GM19240 (cell line): ENCODE measurements at regions not wholly inside any gene's neighbourhood (a gene's known extent, or its start where the extent isn't known, plus 50 kb on each side); places are given as distances from the start of the nearest gene placed in this dataset.
"Not testable (repeated sequence)": the region's sequence is repeated elsewhere in the genome, so short reads cannot be mapped to it uniquely, and the experiment has no call there.

Experiments
- DNase-seq: peaks from one replicate; pipeline ENCODE4 v3.0.0; 2011; ENCODE audit warnings: low spot score; ENCODE audit not compliant: insufficient read length

GRCh38 chr2:175277772-175278171, 96.3 kb upstream of the ATP5MC3 start:
- DNase-seq = no peak

DNA sequence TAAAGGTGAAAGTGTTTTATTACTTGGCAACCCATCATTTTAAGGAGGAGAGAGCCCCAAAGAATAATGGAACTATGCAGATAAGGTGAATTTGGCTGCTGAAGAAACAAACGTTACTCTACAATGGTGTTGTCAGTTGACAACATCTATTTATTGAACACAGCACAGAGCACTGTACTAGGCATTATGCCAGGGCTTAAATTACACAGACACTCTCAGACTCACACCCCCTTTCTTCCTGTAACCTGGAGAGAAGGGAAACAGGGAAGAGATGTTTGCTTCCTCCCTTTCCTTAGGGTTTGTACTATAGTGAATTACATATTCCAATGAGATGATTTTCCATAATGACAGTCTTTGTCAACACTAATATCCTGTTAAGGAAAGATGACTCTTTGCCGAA, 94.0 kb upstream of the ATP5MC3 start:
- DNase-seq = no peak

DNA sequence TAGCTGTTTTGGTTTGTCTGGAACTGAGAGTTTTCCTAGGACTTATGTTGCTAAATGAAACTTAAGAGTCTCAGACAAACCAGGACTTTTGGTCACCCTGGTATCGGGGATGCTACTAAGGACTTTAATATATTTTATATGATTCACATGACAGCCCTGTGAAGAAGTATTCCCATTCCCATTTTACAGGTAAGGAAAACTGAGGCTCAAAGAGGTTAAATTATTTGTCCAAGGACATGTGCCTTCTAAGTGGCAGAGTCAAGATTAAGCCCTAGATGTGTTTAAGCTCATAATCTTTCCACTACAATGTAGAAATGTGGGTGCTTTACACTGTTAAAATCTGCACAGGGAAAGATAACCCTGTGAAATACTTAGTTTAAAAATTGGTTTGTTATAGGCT, 77.7 kb upstream of the ATP5MC3 start:
- no peak for DNase-seq

DNA sequence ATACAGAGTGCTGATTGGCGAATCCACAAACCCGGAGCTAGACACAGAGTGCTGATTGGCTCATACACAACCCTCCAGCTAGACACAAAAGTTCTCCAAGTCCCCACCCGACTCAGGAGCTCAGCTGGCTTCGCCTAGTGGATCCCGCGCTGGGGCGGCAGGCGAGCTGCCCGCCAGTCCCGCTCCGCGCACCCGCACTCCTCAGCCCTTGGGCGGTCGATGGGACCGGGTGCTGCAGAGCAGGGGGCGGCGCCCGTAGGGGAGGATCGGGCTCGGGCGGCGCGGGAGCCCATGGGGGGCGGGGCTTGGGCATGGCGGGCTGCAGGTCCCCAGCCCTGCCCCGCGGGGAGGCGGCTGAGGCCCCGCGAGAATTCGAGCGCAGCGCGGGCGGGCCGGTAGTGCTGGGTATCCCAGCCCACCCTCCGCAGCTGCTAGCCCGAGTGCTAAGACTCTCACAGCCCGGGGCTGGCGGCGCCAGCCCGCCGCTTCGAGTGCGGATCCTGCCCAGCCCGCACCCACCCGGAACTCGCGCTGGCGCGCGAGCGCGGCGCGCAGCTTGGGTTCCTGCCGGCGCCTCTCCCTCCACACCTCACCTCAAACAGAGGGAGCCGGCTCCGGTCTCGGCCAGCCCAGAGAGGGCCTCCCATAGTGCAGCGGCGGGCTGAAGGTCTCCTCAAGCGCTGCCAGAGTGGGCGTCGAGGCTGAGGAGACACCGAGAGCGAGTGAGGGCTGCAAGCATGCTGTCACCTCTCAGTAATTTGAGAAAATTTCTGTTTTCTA, 75.5 kb upstream of the ATP5MC3 start:
- no peak for DNase-seq

DNA sequence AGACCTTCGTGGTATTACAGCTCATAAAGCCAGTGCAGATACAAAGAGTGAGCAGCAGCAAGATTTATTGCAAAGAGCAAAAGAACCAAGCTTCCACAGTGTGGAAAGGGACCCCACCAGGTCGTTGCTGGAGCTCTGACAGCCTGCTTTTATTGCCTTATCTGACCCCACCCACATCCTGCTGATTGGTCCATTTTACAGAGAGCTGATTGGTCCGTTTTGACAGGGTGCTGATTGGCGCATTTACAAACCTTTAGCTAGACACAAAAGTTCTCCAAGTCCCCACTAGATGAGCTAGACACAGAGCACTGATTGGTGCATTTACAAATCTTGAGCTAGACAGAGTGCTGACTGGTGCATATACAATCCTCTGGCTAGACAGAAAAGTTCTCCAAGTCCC, 74.9 kb upstream of the ATP5MC3 start:
- DNase-seq = not testable (repeated sequence)

- no peak for DNase-seq
Measured at GRCh38 chr2:175253871-175254270, 72.4 kb upstream of the ATP5MC3 start.

- no peak for DNase-seq
Measured at GRCh38 chr2:175251425-175252041, 70.0 kb upstream of the ATP5MC3 start.

DNA sequence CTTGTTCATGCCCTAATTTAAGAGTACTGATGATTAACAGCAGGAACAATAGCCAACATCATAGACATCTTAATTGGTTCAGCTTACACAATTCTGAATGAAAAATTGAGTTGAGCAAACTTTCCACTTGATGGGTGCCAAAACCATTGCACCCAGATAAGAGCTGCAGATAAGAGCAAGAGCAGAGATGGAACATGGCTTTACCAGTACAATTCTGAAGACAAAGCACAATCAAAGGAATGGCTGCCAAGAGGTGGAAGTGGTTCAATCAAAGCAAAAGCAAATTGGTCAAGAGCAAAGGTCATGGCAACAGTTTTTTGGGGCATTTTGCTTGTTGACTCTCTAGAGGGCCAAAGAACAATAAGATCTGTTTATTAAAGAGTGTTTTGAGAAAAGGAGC, 65.6 kb upstream of the ATP5MC3 start:
- no peak for DNase-seq

DNA sequence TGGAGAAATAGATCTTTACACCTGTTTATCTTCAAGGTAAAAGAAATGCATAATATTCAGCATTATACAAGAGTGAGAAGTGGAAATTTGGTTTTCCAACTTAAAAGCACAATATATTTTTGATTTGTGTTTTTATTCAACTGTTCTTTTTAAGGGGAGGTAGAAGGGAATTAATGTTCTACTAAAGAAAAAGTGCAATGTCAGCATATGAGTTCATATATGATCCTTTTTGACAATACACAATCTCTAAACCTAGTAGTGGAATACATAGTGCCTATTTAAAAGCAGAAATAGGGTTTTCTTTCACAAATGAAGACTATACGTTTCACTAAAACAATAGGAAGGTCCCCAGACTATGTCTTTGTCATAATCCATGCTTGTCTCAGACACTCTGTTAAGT, 63.2 kb upstream of the ATP5MC3 start:
- no peak for DNase-seq

GRCh38 chr2:175241691-175242090, 60.2 kb upstream of the ATP5MC3 start:
- no peak for DNase-seq

DNA sequence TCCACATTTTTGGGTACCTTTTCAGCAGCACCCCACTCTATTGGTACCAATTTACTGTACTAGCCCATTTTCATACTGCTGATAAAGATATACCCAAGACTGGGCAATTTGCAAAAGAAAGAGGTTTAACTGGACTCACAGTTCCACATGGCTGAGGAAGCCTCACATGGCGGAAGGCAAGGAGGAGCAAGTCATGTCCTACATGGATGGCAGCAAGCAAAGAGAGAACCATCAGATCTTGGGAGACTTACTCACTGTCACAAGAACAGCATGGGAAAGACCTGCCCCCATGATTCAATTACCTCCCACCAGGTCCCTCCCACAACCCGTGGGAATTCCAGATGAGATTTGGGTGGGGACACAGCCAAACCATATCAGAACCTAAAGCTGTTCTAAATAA, 58.5 kb upstream of the ATP5MC3 start:
- DNase-seq = not testable (repeated sequence)

GRCh38 chr2:175236930-175237329, 55.4 kb upstream of the ATP5MC3 start:
- no peak for DNase-seq

DNA sequence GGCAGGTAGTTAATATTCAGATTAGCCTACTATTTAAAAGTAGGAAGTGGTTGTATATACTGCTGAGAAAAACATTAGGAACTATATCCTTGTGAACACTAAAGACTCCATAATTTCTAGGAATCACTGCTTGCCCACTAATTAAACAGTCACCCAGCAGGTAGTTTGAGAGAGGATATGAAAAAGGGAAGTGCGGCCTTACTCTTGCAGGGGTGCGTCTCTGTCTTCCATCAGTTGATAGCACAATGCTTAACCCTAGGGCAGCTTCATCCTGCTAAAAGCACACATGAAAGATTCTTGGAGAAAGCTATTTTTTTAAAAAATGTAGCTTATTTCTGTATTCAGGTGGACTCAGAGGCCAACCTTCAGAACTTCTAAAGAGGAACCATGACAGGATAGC, 53.1 kb upstream of the ATP5MC3 start:
- no peak for DNase-seq

DNA sequence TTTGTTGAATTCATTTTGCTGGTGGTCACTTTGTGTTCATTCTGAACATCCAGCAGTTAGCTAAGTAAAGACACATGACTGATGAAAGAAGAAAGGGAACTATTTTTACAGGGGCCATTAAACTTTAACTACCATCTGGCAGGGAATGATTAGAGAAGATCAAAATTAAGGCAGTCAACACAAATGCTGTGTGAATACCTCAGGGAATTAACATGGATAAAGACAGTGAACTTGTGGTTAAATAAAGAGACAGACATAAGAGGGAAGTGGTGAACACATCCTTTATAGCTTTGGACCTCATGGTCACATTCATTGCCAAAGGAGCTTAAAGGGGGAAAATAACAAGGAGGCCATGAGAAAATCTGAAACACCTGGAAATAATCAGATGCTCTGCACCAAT, 52.6 kb upstream of the ATP5MC3 start:
- no peak for DNase-seq

DNA sequence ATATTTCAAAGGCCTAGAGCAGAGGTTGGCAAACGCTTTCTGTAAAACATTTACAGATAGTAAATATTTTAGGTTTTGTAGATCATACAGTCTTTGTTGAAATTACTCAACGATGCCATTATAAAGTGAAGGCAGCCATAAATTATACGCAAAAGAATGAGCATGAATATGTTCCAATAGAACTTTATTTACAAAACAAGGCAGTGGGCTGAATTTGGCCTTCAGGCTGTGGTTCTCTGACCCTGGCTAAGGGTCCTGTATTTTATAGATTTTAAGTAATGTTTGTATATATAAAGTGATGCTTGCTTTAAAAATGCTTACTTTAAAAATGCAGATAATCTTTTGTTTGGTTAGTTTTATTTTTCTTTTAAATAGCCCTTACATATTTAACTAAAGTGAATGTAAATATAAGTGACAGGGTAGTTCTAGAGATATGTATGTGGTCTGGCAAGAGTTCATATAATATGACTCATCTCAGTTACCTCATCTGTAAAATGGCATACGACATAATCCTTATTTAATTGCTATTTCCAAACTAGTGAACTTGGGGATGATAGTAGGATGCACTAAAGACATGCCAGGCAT, 51.7 kb upstream of the ATP5MC3 start:
- DNase-seq = no peak
